ENCODE measurements at regions not wholly inside any gene's neighbourhood (a gene's known extent, or its start where the extent isn't known, plus 50 kb on each side); places are given as distances from the start of the nearest gene placed in this dataset.

- no peak for DNase-seq
These were observed 681.0 kb upstream of the GJE1 start for GRCh38 chr6:141451511-141452353.

- DNase-seq: no peak
These were observed 681.6 kb upstream of the GJE1 start for GRCh38 chr6:141451181-141451510.

- no peak for DNase-seq
These were observed 686.6 kb upstream of the GJE1 start for GRCh38 chr6:141445928-141446628.

GRCh38 chr6:141443668-141444289 is 688.9 kb upstream of the GJE1 start:
- DNase-seq: no peak

GRCh38 chr6:141443032-141443431 is 689.7 kb upstream of the GJE1 start:
- DNase-seq: no peak

- DNase-seq: no peak
These were observed 693.2 kb upstream of the GJE1 start for GRCh38 chr6:141439513-141439912.

- no peak for DNase-seq
These were observed 695.0 kb upstream of the GJE1 start for GRCh38 chr6:141437685-141438084.

- DNase-seq: peak; percentile 28 to 31
These were observed 695.7 kb upstream of the GJE1 start for GRCh38 chr6:141437011-141437410.

- DNase-seq: no peak
These were observed 706.2 kb upstream of the GJE1 start for GRCh38 chr6:141426400-141426980.

- no peak for DNase-seq
These were observed 711.3 kb upstream of the GJE1 start for GRCh38 chr6:141421378-141421777.

- DNase-seq: no peak
These were observed 714.6 kb upstream of the GJE1 start for GRCh38 chr6:141418076-141418475.

- no peak for DNase-seq
These were observed 716.8 kb upstream of the GJE1 start for GRCh38 chr6:141415896-141416295.

- DNase-seq: no peak
These were observed 719.5 kb upstream of the GJE1 start for GRCh38 chr6:141413196-141413595.

- DNase-seq: no peak
These were observed 726.0 kb upstream of the GJE1 start for GRCh38 chr6:141406761-141407160.

GRCh38 chr6:141403827-141404226 is 728.9 kb upstream of the GJE1 start:
- DNase-seq: no peak

GRCh38 chr6:141403103-141403502 is 729.6 kb upstream of the GJE1 start:
- no peak for DNase-seq

GRCh38 chr6:141402489-141402888 is 730.2 kb upstream of the GJE1 start:
- no peak for DNase-seq

- DNase-seq: peak in 1 of 2 donors; percentile 2
These were observed 730.9 kb upstream of the GJE1 start for GRCh38 chr6:141401851-141402250.

GRCh38 chr6:141401168-141401567 is 731.6 kb upstream of the GJE1 start:
- peak in 1 of 2 donors; percentile 2 for DNase-seq

GRCh38 chr6:141398949-141399348 is 733.8 kb upstream of the GJE1 start:
- DNase-seq: no peak

GRCh38 chr6:141395443-141396008 is 737.2 kb upstream of the GJE1 start:
- DNase-seq: no peak

GRCh38 chr6:141394565-141395051 is 738.1 kb upstream of the GJE1 start:
- DNase-seq: no peak
